ENCODE measurements at regions not wholly inside any gene's neighbourhood (a gene's known extent, or its start where the extent isn't known, plus 50 kb on each side); places are given as distances from the start of the nearest gene placed in this dataset.
A peak's percentile ranks its signal among the peaks of the same experiment; 100 is the strongest.

- ChIA-PET POLR2A (no interaction called here), CTCF (interaction anchor here (1.3 kb wide), 1 partner anchor 98 kb away, joined by 3 read pairs; no protein-coding TSS in a partner anchor)
- H3K36me3 ChIP-seq (ENCODE audit: control insufficient read depth in 4 of 4, insufficient read depth in 4 of 4, low read length in 3 of 4) = no peaks in the 10 kb centered on the region
- H3K4me1 ChIP-seq (ENCODE audit: control extremely low read depth in 1 of 4, control insufficient read depth in 4 of 4, insufficient read depth in 4 of 4, low read length in 3 of 4) = no peaks in the 10 kb centered on the region
- no peak overlapping the region for H3K27ac ChIP-seq (ENCODE audit: insufficient read depth in 1 of 2, low read depth in 1 of 2, low read length in 2 of 2, poor library complexity in 1 of 2, severe bottlenecking in 2 of 2)
- no peaks in the 10 kb centered on the region for H3K27me3 ChIP-seq (replicated peaks in 2 of 5; ENCODE audit: control insufficient read depth in 4 of 5, insufficient read depth in 5 of 5, low read length in 4 of 5)
- no peak overlapping the region for H3K4me3 ChIP-seq (ENCODE audit: control insufficient read depth in 1 of 7, extremely low read depth in 1 of 7, insufficient read depth in 4 of 7, low read depth in 2 of 7, low read length in 6 of 7)
- no peak for DNase-seq
- no CpG with 5 or more reads among the region's 1 CpG for WGBS (ENCODE audit: insufficient coverage)
- H3K9me3 ChIP-seq (ENCODE audit: control extremely low read depth in 1 of 5, control insufficient read depth in 4 of 5, insufficient read depth in 2 of 5, low read depth in 1 of 5, low read length in 4 of 5) = no peaks in the 10 kb centered on the region
Measured at GRCh38 chr1:147824001-147824400, 63.6 kb upstream of the GJA5 start.

- no peaks in the 10 kb centered on the region for H3K9me3 ChIP-seq (ENCODE audit: control extremely low read depth in 1 of 5, control insufficient read depth in 4 of 5, insufficient read depth in 2 of 5, low read depth in 1 of 5, low read length in 4 of 5)
- WGBS (ENCODE audit: insufficient coverage) = 94% methylated on average over 2 of the region's 4 CpGs
- CTCF ChIA-PET = no interaction called here
Measured at GRCh38 chr1:147824798-147825197, 64.4 kb upstream of the GJA5 start.

DNA sequence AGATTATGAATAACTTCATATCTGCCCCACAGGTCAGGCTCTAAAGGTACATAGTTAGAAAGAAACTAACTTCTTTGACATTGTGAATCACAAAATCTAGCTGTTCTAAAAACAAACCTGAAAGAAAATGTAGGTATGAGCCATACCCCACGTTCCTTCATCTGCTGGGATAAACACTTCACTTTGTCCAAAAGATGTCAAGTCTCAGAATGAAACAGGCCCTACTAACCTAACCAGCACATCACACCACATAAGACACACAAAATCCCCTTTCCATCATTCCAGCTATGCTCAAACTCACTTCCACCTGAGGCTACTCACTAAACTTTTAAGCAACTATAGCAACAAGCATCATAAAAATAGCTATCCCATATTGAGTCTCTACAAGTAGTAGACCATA lies 65.2 kb upstream of the GJA5 start:
- WGBS (ENCODE audit: insufficient coverage) = 100% methylated on average over 1 of the region's 1 CpG
- H3K4me3 ChIP-seq (ENCODE audit: control insufficient read depth in 1 of 7, extremely low read depth in 1 of 7, insufficient read depth in 4 of 7, low read depth in 2 of 7, low read length in 6 of 7) = no peak overlapping the region
- DNase-seq = no peak
- ChIA-PET POLR2A (no interaction called here), CTCF (no interaction called here)
- H3K27me3 ChIP-seq (replicated peaks in 2 of 5; ENCODE audit: control insufficient read depth in 4 of 5, insufficient read depth in 5 of 5, low read length in 4 of 5) = no peaks in the 10 kb centered on the region
- H3K27ac ChIP-seq (ENCODE audit: insufficient read depth in 1 of 2, low read depth in 1 of 2, low read length in 2 of 2, poor library complexity in 1 of 2, severe bottlenecking in 2 of 2) = no peak overlapping the region
- H3K9me3 ChIP-seq (ENCODE audit: control extremely low read depth in 1 of 5, control insufficient read depth in 4 of 5, insufficient read depth in 2 of 5, low read depth in 1 of 5, low read length in 4 of 5) = no peaks in the 10 kb centered on the region
- no peaks in the 10 kb centered on the region for H3K36me3 ChIP-seq (ENCODE audit: control insufficient read depth in 4 of 4, insufficient read depth in 4 of 4, low read length in 3 of 4)
- H3K4me1 ChIP-seq (ENCODE audit: control extremely low read depth in 1 of 4, control insufficient read depth in 4 of 4, insufficient read depth in 4 of 4, low read length in 3 of 4) = no peaks in the 10 kb centered on the region

More at GRCh38 chr1:147824798-147825197, 64.4 kb upstream of the GJA5 start:
- POLR2A ChIA-PET = no interaction called here
- H3K36me3 ChIP-seq (ENCODE audit: control insufficient read depth in 4 of 4, insufficient read depth in 4 of 4, low read length in 3 of 4) = no peaks in the 10 kb centered on the region
- H3K27me3 ChIP-seq (replicated peaks in 2 of 5; ENCODE audit: control insufficient read depth in 4 of 5, insufficient read depth in 5 of 5, low read length in 4 of 5) = no peaks in the 10 kb centered on the region
- no peak for DNase-seq
- H3K4me3 ChIP-seq (ENCODE audit: control insufficient read depth in 1 of 7, extremely low read depth in 1 of 7, insufficient read depth in 4 of 7, low read depth in 2 of 7, low read length in 6 of 7) = no peak overlapping the region
- H3K4me1 ChIP-seq (ENCODE audit: control extremely low read depth in 1 of 4, control insufficient read depth in 4 of 4, insufficient read depth in 4 of 4, low read length in 3 of 4) = no peaks in the 10 kb centered on the region
- H3K27ac ChIP-seq (ENCODE audit: insufficient read depth in 1 of 2, low read depth in 1 of 2, low read length in 2 of 2, poor library complexity in 1 of 2, severe bottlenecking in 2 of 2) = no peak overlapping the region

DNA sequence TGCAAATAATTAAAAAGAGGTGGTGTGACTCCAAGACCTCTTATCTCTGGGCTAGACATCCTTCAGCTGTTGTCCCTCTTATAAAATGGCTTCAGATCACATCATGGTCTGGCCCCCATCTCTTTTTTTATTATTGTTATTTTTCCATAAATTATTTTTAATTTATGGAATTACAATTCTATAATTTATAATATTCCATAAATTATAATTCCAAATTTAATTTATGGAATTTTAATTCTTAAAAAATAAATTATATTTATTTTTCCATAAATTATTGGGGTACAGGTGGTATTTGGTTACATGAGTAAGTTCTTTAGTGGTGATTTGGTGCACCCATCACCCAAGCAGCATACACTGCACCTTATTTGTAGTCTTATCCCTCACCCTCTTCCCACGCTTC lies 65.9 kb upstream of the GJA5 start:
- Histone ChIP-seq H3K27ac (ENCODE audit: insufficient read depth in 1 of 2, low read depth in 1 of 2, low read length in 2 of 2, poor library complexity in 1 of 2, severe bottlenecking in 2 of 2) (no peak overlapping the region), H3K4me1 (ENCODE audit: control extremely low read depth in 1 of 4, control insufficient read depth in 4 of 4, insufficient read depth in 4 of 4, low read length in 3 of 4) (no peaks in the 10 kb centered on the region), H3K4me3 (ENCODE audit: control insufficient read depth in 1 of 7, extremely low read depth in 1 of 7, insufficient read depth in 4 of 7, low read depth in 2 of 7, low read length in 6 of 7) (no peak overlapping the region), H3K9me3 (ENCODE audit: control extremely low read depth in 1 of 5, control insufficient read depth in 4 of 5, insufficient read depth in 2 of 5, low read depth in 1 of 5, low read length in 4 of 5) (no peaks in the 10 kb centered on the region), H3K36me3 (ENCODE audit: control insufficient read depth in 4 of 4, insufficient read depth in 4 of 4, low read length in 3 of 4) (no peaks in the 10 kb centered on the region), H3K27me3 (replicated peaks in 2 of 5; ENCODE audit: control insufficient read depth in 4 of 5, insufficient read depth in 5 of 5, low read length in 4 of 5) (no peaks in the 10 kb centered on the region)
- CTCF ChIA-PET = no interaction called here
- POLR2A ChIA-PET = no interaction called here
- no peak for DNase-seq
- 100% methylated on average over 1 of the region's 1 CpG for WGBS (ENCODE audit: insufficient coverage)

GRCh38 chr1:147833231-147833860 lies 69.2 kb upstream of the GJA8 start:
- 83% methylated on average over 1 of the region's 3 CpGs for WGBS (ENCODE audit: insufficient coverage)
- ChIA-PET POLR2A (no interaction called here), CTCF (no interaction called here)
- no peak overlapping the region for H3K4me3 ChIP-seq (ENCODE audit: control insufficient read depth in 1 of 7, extremely low read depth in 1 of 7, insufficient read depth in 4 of 7, low read depth in 2 of 7, low read length in 6 of 7)
- H3K27ac ChIP-seq (ENCODE audit: insufficient read depth in 1 of 2, low read depth in 1 of 2, low read length in 2 of 2, poor library complexity in 1 of 2, severe bottlenecking in 2 of 2) = no peak overlapping the region
- H3K27me3 ChIP-seq (replicated peaks in 2 of 5; ENCODE audit: control insufficient read depth in 4 of 5, insufficient read depth in 5 of 5, low read length in 4 of 5) = no peaks in the 10 kb centered on the region
- H3K9me3 ChIP-seq (ENCODE audit: control extremely low read depth in 1 of 5, control insufficient read depth in 4 of 5, insufficient read depth in 2 of 5, low read depth in 1 of 5, low read length in 4 of 5) = no peaks in the 10 kb centered on the region
- H3K36me3 ChIP-seq (ENCODE audit: control insufficient read depth in 4 of 4, insufficient read depth in 4 of 4, low read length in 3 of 4) = no peaks in the 10 kb centered on the region
- H3K4me1 ChIP-seq (ENCODE audit: control extremely low read depth in 1 of 4, control insufficient read depth in 4 of 4, insufficient read depth in 4 of 4, low read length in 3 of 4) = peaks cover 0 to 5% (median 0%) of the 10 kb centered on the region in 4 experiments
- DNase-seq = no peak

GRCh38 chr1:147834181-147834580 lies 68.4 kb upstream of the GJA8 start:
- no peaks in the 10 kb centered on the region for H3K27me3 ChIP-seq (replicated peaks in 2 of 5; ENCODE audit: control insufficient read depth in 4 of 5, insufficient read depth in 5 of 5, low read length in 4 of 5)
- WGBS (ENCODE audit: insufficient coverage) = 44% methylated on average over 3 of the region's 4 CpGs
- CTCF ChIA-PET = no interaction called here

DNA sequence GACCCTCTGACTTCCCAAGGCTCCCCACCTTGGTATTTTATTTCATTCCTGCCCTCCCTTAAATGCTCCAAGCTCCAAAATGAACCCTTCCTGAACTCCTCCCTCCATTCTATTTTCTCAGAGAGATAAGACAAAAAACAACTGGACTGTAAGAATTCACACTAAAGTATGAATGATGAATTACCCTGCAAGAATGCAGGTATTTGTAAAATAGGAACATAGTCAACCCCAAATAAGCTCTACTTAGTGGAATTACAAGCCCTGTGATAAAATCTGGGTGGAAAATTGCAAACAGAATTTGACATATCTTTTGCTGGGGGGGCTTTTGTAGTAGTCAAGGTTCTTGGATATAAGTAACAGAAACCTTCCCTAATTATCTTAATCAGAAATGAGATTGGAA lies 67.8 kb upstream of the GJA8 start:
- no peaks in the 10 kb centered on the region for H3K36me3 ChIP-seq (ENCODE audit: control insufficient read depth in 4 of 4, insufficient read depth in 4 of 4, low read length in 3 of 4)
- ChIA-PET POLR2A (no interaction called here), CTCF (no interaction called here)
- H3K4me3 ChIP-seq (ENCODE audit: control insufficient read depth in 1 of 7, extremely low read depth in 1 of 7, insufficient read depth in 4 of 7, low read depth in 2 of 7, low read length in 6 of 7) = no peak overlapping the region
- no peak overlapping the region for H3K27ac ChIP-seq (ENCODE audit: insufficient read depth in 1 of 2, low read depth in 1 of 2, low read length in 2 of 2, poor library complexity in 1 of 2, severe bottlenecking in 2 of 2)
- no peaks in the 10 kb centered on the region for H3K27me3 ChIP-seq (replicated peaks in 2 of 5; ENCODE audit: control insufficient read depth in 4 of 5, insufficient read depth in 5 of 5, low read length in 4 of 5)
- peaks cover 0 to 5% (median 0%) of the 10 kb centered on the region in 4 experiments for H3K4me1 ChIP-seq (ENCODE audit: control extremely low read depth in 1 of 4, control insufficient read depth in 4 of 4, insufficient read depth in 4 of 4, low read length in 3 of 4)
- DNase-seq = no peak
- H3K9me3 ChIP-seq (ENCODE audit: control extremely low read depth in 1 of 5, control insufficient read depth in 4 of 5, insufficient read depth in 2 of 5, low read depth in 1 of 5, low read length in 4 of 5) = no peaks in the 10 kb centered on the region

More at GRCh38 chr1:147834181-147834580, 68.4 kb upstream of the GJA8 start:
- no peaks in the 10 kb centered on the region for H3K36me3 ChIP-seq (ENCODE audit: control insufficient read depth in 4 of 4, insufficient read depth in 4 of 4, low read length in 3 of 4)
- H3K9me3 ChIP-seq (ENCODE audit: control extremely low read depth in 1 of 5, control insufficient read depth in 4 of 5, insufficient read depth in 2 of 5, low read depth in 1 of 5, low read length in 4 of 5) = no peaks in the 10 kb centered on the region
- peaks cover 0 to 5% (median 0%) of the 10 kb centered on the region in 4 experiments for H3K4me1 ChIP-seq (ENCODE audit: control extremely low read depth in 1 of 4, control insufficient read depth in 4 of 4, insufficient read depth in 4 of 4, low read length in 3 of 4)
- no peak overlapping the region for H3K27ac ChIP-seq (ENCODE audit: insufficient read depth in 1 of 2, low read depth in 1 of 2, low read length in 2 of 2, poor library complexity in 1 of 2, severe bottlenecking in 2 of 2)
- POLR2A ChIA-PET = no interaction called here
- H3K4me3 ChIP-seq (ENCODE audit: control insufficient read depth in 1 of 7, extremely low read depth in 1 of 7, insufficient read depth in 4 of 7, low read depth in 2 of 7, low read length in 6 of 7) = no peak overlapping the region
- peak in 2 of 3 donors; percentile 54 to 66 for DNase-seq

Measured in common myeloid progenitor, CD34-positive (primary cell).